ENCODE measurements at regions not wholly inside any gene's neighbourhood (a gene's known extent, or its start where the extent isn't known, plus 50 kb on each side); places are given as distances from the start of the nearest gene placed in this dataset.

- Histone ChIP-seq H3K9me3 (no peaks in the 10 kb centered on the region), H3K27ac (no peak overlapping the region), H3K27me3 (no peaks in the 10 kb centered on the region), H3K4me3 (no peak overlapping the region), H3K4me1 (no peaks in the 10 kb centered on the region), H3K36me3 (no peaks in the 10 kb centered on the region)
- TF ChIP-seq POLR2A (IDR thresholded peaks at IDR 0.05) = no peak
- no peak for TF ChIP-seq CTCF (IDR thresholded peaks at IDR 0.05)
- DNase-seq = no peak
- intact Hi-C loops (cut with DNase I; ENCODE audit: low total_unique reads) = no loop called here
Observed at GRCh38 chr5:123845356-123846100, 333.6 kb downstream of the CSNK1G3 start.

GRCh38 chr5:123844873-123845272 lies 332.9 kb downstream of the CSNK1G3 start:
- TF ChIP-seq CTCF (IDR thresholded peaks at IDR 0.05) (no peak), POLR2A (IDR thresholded peaks at IDR 0.05) (no peak)
- intact Hi-C loops (cut with DNase I; ENCODE audit: low total_unique reads) = no loop called here
- no peak overlapping the region for H3K4me3 ChIP-seq

DNA sequence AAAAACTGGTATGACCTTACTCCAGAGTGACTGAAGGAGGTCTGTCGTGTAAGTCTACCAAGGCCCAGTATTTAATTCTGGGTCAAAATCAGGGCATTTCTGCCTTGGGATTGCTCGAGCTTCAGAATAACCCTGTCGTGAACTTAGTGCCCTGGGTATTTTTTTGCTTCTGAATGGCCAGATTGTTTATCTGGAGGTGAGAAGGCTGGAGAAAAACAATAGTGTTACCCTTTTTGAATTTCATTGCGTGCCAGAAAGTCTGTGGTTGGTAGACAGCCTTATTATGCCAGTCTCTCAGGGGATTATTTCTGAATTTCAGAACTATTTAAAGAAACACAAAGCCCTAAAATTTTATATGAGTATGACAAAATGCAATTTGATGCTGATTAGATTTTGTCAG lies 323.4 kb downstream of the CSNK1G3 start:
- intact Hi-C loops (cut with DNase I; ENCODE audit: low total_unique reads) = no loop called here
- H3K9me3 ChIP-seq = no peaks in the 10 kb centered on the region
- TF ChIP-seq POLR2A (IDR thresholded peaks at IDR 0.05) (no peak), CTCF (IDR thresholded peaks at IDR 0.05) (no peak)
- no peaks in the 10 kb centered on the region for H3K27me3 ChIP-seq
- H3K27ac ChIP-seq = no peak overlapping the region
- H3K36me3 ChIP-seq = no peaks in the 10 kb centered on the region
- H3K4me1 ChIP-seq = no peaks in the 10 kb centered on the region
- no peak overlapping the region for H3K4me3 ChIP-seq
- DNase-seq = no peak

More at GRCh38 chr5:123844873-123845272, 332.9 kb downstream of the CSNK1G3 start:
- Histone ChIP-seq H3K4me1 (no peaks in the 10 kb centered on the region), H3K9me3 (no peaks in the 10 kb centered on the region), H3K36me3 (no peaks in the 10 kb centered on the region), H3K27ac (no peak overlapping the region), H3K27me3 (no peaks in the 10 kb centered on the region)
- DNase-seq = no peak

GRCh38 chr5:123830575-123830974 lies 318.6 kb downstream of the CSNK1G3 start:
- Histone ChIP-seq H3K9me3 (no peaks in the 10 kb centered on the region), H3K36me3 (no peaks in the 10 kb centered on the region), H3K27ac (no peak overlapping the region), H3K4me3 (no peak overlapping the region), H3K4me1 (no peaks in the 10 kb centered on the region), H3K27me3 (no peaks in the 10 kb centered on the region)
- intact Hi-C loops (cut with DNase I; ENCODE audit: low total_unique reads) = no loop called here
- no peak for DNase-seq
- TF ChIP-seq POLR2A (IDR thresholded peaks at IDR 0.05) (no peak), CTCF (IDR thresholded peaks at IDR 0.05) (no peak)

- Histone ChIP-seq H3K27me3 (no peaks in the 10 kb centered on the region), H3K27ac (no peak overlapping the region), H3K4me3 (no peak overlapping the region), H3K9me3 (peaks cover 0 to 2% of the 10 kb centered on the region in 2 donors), H3K4me1 (no peaks in the 10 kb centered on the region), H3K36me3 (no peaks in the 10 kb centered on the region)
- TF ChIP-seq CTCF (IDR thresholded peaks at IDR 0.05) (no peak), POLR2A (IDR thresholded peaks at IDR 0.05) (no peak)
- DNase-seq = no peak
- intact Hi-C loops (cut with DNase I; ENCODE audit: low total_unique reads) = no loop called here
Observed at GRCh38 chr5:123827811-123828210, 315.8 kb downstream of the CSNK1G3 start.

Measured in uterus (tissue), 3 donors.